22Rv1 (cell line): ENCODE measurements at regions not wholly inside any gene's neighbourhood (a gene's known extent, or its start where the extent isn't known, plus 50 kb on each side); places are given as distances from the start of the nearest gene placed in this dataset.

Experiments used
- ZFX ChIP-seq: fragments of 450-650 bp; IDR thresholded peaks from 2 replicates; pipeline ENCODE4 v1.6.1; 2017; ENCODE audit warnings: antibody characterized with exemption, borderline replicate concordance
- TF ChIP-seq, protein P1 (sequence below): fragments of 450-650 bp; IDR thresholded peaks from 2 replicates; pipeline ENCODE4 v1.5.1; 2017; ENCODE audit warnings: mild to moderate bottlenecking

DNA sequence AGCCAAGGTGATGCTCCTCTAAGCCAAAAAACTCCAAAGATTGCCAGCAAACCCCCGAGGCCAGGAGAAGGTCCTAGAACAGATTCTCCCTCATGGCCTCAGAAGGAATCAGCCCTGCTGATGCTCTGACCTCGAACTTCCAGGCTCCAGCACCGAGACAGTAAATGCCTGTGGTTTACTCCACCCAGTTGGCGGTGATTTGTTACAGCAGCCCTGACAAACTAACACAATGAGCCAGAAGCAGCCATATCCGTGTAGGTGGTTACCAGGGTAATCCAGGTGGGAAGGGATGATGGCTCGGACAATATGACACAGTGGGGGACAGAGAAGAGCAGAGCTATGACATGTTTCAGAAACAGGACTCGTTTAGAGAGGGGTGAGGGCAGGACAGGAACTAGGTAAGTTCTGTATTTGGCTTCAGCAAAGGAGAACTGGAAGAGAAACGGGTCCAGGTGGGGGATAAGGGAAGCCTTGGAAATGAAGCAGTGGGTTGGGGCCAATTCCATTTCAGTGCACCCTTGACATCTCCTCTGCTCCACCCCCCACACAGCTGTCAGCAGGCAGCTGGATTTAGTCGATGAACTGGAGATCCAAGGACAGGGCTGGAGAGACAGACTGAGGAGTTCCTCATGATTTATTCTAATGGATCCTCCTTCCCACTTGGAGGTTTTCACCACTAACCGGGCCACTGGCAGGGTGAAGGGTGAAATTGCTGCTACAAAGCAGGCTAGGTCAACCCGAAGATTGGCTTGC, 179.7 kb upstream of the SH3BP4 start:
- TF ChIP-seq, protein P1, sequence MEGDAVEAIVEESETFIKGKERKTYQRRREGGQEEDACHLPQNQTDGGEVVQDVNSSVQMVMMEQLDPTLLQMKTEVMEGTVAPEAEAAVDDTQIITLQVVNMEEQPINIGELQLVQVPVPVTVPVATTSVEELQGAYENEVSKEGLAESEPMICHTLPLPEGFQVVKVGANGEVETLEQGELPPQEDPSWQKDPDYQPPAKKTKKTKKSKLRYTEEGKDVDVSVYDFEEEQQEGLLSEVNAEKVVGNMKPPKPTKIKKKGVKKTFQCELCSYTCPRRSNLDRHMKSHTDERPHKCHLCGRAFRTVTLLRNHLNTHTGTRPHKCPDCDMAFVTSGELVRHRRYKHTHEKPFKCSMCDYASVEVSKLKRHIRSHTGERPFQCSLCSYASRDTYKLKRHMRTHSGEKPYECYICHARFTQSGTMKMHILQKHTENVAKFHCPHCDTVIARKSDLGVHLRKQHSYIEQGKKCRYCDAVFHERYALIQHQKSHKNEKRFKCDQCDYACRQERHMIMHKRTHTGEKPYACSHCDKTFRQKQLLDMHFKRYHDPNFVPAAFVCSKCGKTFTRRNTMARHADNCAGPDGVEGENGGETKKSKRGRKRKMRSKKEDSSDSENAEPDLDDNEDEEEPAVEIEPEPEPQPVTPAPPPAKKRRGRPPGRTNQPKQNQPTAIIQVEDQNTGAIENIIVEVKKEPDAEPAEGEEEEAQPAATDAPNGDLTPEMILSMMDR: no peak
- no peak for TF ChIP-seq ZFX
